Glomerular endothelial cell (primary cell): ENCODE measurements at regions not wholly inside any gene's neighbourhood (a gene's known extent, or its start where the extent isn't known, plus 50 kb on each side); places are given as distances from the start of the nearest gene placed in this dataset.

Experiments used
- DNase-seq: peaks from one replicate; pipeline ENCODE4 v3.0.0-alpha.2; 2011; ENCODE audit warnings: low read depth, low spot score; ENCODE audit errors: extremely low read depth

DNA sequence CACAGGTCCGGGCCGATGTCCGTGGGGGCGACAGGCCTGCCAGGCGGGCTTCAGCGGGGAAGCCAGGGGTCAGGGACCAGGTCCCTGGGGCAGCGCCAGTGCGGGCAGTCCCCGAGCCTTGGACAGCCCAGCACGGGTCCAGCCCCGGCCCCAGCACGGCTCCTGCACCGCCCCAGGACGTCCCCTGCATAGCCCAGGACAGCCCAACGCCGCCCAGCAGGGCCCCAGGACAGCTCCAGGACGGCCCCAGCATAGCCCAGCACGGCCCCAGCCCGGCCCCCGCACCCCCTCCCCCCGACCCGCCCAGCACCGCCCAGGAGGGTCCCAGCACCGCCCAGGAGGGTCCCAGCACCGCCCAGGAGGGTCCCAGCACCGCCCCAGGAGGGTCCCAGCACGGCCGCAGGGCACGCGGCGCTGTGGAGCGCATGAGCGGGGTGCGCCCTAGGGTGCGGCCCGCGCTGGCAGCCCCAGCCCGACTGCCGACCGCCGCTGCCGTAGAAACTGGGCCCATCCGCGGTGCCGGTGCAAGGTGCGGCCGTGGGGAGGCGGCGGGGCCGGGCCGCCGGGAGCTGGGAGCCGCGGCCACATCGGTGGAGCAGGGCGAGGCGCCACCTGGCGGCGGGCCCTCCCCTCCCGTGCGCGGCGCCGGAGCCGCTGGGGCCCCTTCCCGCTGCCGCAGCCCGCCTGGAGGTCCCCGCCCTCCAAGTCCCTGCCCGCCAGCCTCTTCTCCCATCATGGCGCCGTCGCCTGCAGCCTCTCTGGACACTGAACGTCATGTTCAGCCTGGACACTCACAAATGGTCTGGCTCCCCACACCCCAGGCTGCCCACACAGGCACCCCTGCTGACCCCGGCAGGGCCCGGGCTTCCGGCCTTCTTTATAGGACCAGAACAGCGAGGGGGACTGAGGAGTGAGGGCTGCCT, 106.8 kb upstream of the NKX1-1 start:
- no peak for DNase-seq

DNA sequence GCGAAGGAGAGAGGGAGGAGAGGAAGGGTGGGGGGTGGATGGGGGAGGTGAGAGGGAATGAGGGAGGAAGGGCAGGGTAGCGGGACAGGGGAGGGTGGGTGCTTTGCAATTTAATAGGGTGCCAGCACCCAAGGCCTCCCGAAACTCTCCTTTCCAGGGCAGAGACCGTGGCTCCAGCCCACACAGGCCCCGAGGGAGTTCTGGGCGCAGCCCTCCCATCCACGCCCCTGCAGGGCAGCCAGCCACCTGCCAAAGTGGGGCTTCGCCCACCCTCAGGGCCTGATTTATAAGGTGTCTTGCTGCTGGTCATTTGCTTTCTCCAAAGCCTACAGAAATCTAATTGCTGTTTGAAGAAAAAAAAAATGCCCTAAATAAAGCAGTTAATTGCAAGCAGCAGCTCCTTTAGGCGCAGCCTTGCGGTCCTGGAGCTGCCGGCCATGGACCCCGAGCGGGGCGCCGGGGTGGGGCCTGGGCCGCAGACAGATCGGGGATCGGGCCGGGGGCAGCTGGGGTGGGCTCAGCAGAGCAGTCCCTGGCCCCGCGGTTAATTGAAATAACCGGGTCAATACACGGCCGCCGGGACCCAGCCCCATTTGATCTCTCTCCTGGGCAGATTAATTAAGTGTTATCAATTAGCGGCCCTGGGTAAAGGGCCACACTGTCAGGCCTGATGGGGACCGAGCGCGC, 106.0 kb upstream of the NKX1-1 start:
- no peak for DNase-seq

DNA sequence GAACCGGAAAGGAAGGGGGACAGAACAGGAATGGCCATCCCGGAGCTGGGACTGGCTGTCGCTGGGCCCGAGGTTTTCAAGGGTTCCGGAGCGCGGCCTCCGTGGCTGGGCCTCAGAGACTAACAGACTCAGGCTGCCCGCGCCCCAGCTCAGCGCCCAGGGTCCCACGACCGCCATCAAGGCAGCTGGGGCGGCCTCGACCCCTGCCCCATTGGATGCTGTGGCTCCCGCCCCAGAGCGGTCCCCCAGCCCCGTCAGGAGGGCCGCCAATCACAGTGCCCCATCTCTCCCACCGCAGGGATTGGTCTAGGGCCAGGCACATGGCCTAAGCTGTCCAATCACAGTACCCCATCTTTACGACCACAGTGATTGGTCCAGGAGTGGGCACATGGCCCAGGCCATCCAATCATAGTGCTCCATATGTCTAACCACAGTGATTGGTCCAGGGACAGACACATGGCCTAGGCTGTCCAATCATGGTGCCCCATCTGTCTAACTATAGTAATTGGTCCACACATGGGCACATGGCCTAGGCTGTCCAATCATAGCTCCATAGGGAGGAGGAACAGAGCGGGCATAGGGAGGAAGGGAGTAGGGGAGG, 105.3 kb upstream of the NKX1-1 start:
- DNase-seq: peak; percentile 20

DNA sequence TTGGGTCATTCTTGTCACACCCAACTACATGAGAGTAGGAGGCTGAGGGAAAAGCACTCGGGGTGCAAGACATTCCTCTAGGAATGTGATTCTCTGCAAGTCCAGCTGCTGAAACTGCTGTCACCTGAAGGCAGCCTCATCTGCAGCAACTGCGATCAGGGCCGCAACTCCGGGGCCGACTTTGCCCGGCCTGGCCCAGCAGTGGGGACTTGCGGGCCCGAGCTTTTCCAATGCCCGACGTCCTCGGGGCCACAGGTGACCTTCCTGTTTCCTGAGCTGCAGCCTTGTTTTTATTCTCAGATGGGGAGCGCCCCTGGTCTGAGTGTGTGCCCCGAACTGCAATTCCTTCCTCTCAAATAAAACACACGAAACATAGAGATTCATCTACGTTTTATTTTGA, 104.7 kb upstream of the NKX1-1 start:
- no peak for DNase-seq

DNA sequence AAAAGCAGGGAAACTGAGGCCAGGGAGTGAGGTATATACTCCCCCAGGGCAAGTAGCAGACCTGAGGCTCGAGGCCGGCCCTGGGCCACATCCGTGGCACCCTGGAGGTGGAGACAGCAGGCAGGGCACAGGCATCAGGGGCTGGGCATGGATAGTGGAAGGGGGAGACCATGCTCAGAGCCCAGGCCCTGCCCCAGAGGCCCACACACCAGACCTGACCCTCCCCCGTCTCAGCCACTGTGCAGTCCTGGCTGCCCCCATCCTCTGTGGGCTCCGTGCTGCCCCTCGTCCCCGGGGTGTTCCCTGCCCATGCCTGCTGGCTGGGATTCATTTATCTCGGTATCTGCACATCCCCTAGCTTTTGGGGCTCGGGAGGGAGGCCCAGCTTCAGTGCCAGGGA, 103.1 kb upstream of the NKX1-1 start:
- no peak for DNase-seq

DNA sequence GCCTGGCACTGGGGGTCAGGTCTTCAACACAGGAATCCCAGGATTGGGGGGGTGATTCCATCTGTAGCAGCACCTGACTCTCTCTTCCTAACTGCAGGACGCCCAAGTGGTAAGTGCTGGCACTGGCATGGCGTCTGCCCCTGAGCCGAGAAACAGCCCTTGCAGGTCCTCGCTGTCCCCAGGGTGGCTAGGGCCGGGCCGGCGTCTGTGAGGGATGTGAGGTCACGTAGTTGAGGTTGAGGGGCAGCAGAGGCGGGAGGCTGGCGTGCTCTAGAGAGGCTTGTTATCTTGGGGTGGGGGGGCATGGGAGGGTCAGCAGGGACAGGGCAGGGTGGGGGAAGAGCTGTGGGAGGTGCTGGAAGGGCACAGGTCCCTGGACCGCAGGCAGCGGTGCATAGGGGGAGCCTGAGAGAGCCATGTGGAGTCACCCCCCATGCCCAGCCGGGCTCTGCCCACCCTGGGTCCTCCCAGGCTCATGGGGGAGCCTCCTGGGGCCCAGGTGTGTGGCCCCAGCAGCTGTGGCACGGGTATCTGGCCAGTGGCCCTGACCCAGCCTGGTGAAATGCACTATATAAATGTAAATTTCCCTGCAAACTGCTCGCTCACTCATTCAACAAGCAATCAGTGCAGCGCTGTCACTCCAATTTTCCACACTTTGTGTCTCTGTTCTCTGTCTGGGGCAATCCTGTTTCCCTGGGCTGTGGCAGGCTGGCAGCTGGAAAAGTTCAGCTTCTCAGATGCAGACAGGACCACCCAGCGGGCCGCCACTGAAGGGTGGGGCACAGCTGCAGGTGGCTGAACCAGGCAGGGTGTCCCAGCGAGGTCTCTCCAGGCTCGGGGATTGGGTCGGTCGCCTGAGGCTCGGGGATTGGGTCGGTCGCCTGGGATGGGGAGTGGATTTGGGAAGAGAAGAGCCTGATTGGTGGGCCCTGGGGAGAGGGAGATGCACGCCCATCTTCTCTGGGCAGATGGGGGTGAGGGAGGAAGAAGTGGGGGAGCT, 102.2 kb upstream of the NKX1-1 start:
- DNase-seq: no peak

DNA sequence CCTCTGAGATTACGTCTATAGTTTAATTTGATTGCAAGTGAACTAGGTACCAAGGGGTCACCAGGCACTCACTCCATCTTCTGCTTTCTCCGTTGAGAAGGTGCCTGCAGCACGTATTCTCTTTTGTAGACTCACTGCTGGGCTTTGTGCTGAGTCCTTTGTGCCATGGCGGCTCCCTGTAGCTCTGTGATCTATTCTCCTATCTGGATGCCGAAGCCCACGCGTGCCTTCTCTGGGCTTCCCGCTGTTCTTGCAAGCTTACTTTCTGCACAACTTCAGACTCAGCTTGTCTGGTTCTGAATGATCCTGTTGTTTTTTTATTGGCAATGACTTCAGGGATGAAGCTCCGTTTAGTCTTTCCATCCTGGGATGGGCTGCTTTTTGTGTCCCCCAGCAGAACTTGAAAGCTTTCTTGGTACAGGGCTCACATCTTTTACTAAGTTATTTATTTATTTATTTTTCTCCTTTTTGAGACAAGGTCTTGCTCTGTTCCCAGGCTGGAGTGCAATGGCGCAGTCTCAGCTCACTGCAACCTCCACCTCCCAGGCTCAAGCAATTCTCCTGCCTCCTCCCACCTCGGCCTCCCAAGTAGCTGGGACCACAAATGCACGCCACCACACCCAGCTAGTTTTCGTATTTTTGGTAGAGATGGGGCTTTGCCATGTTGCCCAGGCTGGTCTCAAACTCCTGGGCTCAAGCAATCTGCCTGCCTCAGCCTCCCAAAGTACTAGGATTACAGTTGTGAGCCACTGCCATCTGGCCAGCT, 100.9 kb upstream of the NKX1-1 start:
- DNase-seq: no peak

DNA sequence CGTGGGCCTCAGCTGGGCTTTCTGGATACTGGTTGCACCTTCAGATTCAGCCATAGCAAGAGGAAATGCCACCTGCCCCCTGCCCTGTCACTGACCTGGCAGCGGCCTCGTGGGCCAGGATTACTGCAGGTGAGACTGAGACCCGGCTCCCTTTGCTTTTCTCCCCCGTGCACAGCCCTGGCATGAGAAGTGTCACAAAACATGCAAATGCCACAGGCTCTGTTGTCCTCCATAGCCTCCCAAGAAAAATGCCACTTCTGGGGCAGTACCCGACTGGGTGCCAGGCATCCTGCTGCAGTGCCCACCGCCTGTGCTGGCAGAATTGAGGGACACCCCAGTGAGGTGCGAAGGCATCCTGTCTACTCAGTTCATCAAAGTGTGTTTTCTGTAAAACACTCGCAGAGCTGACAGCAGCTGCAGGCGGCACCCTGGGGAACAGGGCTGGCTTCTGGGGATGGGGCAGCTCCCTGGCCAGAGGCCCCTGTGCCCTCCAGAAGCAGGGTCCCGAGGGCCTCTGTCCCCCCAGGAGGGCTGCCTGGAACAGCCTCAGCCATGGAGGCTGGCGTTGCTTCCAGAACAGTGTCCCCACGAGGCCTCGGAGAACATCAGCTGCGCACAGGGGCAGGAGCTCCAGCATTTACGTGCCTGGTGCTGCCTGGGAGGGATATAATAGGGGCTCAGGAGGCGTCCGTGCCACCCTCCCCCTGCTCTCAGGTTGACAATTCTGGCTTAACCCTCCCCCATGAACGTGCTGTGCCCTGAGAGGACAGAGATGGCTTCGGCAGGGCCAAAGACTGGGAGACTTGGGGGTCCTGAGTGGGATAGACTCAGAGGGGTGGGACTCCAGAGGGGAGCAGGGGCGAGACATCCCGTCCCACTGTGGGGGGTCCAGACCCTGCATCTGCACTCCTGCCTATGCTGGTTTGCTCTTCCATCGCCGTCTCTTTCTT, 99.5 kb upstream of the NKX1-1 start:
- DNase-seq: no peak

DNA sequence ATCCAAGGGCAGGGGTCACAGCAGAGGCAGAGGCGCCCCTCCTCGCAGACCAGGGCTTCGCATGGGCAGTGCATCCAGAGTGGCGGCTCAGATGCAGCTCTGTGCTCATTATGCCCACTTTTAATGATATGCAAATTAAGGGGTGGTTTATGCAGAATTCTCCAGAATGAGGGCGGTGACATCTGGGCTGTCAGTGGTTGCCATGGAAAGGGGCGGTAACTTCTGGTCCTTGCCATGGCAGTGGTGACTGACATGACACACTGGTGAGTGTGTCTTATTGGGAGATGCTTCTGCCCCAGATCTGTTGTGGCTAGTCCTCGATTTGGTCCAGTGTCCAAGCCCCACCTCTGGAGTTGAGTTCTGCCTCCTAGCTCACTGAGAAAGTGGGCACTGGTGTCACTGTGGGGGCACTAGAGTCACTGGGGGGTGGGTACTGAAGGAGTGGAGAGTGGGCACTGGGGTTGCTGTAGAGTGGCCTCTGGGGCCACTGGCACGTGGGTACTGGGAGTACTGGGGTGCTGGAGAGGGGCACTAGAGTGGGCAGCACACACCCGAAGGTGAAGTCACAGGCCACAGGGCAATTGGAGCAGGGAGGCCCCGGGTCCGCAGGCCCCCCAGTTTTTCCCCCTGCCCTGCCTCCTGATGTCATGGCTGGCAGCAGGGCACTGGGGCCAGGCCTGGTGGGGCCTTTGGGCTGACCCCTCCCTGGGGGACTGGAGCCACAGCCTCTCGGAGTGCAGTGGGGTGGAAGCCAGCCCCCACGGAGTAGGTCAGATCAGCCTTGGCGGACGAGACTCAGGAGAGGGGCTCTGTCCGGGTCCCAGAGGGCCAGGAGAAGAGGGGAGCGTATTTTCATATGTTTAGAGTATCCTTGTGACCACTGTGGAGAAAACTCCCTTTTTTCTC, 98.6 kb upstream of the NKX1-1 start:
- no peak for DNase-seq

DNA sequence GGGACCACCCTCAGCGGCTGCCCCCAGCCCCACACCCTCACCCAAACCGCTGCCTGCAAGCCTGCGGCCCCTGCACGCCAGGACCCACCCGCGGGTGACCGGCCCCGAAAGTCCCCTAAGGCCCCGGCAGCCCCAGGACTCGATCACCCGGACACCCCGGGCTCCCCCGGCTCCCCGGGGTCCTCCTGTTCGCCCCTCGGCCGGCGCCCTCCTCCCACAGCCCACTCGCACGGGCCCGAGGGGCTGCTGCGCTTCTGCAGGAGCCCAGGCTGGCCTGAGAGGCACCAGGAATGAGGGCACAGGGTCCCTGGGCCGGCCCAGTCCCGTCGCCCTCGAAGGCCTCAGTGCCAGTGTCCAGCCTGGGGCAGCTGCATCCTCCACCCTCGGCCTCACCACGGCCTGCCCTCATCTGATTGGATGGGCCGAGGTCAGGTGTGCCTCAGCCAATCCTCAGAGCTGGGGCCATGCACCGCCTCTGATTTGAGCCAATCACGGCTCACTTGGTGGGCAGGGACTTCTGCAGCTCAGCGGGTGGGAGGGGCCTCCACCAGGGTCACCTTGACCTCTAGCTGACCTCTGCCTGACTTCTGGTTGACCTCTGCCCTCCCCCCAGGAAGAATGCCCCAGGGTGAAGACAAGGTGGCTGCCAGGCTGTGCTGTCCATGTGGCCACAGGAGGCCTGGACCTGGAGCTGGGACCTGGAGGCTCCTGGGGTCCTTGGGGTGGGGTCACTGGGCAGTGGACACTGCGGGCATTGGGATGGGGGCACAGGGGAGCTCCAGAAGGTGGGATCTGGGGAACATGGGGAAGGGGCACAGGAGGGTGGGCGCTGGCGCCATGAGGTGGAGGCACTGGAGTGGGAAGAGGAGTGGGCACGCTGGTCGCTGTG, 97.6 kb upstream of the NKX1-1 start:
- no peak for DNase-seq

DNA sequence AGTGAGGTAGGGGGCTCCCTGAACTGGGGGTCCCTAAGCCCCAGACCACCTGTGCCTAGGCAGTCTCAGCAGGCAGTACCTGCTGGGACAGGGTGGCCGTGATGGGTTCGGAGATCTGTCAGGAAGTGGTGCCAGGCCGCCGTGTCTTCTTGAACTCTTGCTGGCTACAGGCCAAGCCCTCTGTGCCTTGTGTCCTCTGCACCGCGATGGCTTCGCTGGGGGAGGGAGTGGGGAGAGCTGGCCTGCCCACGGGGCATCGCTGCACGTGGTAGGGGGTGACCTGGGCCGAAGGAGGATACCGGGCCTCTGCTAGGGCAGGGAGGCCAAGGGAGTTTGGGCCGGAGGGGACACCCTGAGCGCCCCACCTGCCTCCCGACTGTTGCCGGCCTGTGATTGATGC, 96.7 kb upstream of the NKX1-1 start:
- no peak for DNase-seq

DNA sequence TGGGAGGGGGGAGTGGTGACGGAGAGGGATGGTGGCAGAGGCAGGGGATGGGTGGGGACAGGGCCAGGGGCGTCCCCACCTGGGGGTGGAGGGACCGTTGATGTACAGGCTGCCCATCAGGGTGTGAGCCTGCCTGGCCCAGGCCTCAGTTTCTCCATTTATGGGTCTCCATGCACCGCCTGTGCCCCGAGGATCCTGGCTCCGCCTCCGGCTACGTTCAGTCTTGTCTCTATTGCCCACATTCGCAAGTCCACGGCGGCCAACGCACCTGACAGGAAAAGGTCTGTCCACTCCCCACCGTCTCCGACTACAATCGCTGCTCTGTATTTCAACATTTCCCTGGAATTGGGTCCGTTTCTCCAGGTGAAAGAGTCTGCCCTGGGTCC, 96.3 kb upstream of the NKX1-1 start:
- no peak for DNase-seq

DNA sequence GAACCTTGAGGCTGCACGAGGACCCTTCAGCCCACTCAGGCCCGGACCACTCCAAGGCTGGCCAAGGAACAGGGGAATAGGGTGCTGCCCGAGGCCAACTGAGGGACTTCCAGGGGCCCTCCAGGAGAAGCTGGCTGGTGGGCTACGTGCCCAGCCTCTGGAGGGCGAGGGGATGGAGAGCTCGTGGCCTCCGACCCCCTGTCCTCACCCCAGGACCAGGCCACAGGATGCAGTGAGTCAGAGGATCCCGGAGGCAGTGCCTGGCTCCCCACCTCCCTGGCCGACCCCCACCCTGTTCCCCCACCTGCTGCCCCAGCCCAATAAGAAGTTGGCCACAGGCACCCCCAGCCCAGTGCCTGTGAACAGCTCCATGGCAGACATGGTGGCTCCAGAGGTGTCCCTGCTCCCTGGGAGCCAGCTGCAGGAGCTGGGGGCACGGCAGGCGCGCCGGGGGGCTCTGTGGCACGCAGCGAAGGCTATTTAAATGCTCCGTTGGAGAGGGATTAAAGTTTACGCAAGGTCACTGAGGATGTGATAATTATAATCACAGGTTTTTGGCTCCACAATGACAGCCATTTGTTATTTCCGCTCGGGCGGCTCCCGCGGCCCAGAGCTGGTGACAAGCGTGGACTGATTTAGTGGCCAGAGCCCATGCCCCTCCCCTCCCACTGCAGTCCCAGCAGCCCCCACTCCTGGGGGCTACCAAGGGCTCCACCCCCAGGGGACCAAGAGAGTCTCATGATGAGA, 95.7 kb upstream of the NKX1-1 start:
- DNase-seq: no peak

DNA sequence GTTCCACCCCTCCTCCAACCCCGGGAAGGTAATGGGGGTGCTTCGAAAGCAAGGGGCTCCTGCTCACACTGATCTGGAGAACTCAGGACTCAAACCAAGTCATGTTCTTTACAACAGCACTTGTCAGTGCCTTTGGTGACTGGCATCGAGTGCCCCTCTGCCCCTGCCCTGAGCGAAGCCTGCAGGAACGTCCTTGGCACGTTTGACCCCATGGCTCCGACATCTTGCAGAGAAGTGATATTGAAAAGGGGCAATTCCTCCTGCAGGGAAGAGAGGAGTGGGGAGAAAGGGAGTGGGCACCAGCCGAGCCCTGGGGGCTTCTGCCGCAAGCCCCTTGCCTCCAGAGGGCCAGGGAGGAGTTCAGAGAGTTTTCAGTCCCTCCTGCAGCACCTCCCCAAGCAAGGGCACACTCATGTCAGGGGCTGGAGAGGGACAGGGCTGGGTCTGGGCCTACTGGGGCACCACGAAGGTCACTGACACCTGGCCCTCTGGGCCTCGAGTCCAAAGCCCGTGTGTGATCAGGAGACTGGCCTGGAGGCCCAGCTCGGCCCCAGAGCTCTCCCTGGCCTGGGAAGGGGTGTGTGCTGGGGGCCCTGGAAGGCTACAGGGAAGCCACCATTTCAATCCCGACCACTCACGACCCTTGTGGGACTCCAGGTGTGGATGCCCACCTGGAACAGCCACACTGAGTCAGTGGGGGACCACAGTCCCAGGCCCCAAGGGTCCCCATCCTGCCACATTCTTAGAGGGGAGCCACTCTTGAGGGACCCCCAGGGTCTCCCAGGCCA, 94.9 kb upstream of the NKX1-1 start:
- DNase-seq: no peak

DNA sequence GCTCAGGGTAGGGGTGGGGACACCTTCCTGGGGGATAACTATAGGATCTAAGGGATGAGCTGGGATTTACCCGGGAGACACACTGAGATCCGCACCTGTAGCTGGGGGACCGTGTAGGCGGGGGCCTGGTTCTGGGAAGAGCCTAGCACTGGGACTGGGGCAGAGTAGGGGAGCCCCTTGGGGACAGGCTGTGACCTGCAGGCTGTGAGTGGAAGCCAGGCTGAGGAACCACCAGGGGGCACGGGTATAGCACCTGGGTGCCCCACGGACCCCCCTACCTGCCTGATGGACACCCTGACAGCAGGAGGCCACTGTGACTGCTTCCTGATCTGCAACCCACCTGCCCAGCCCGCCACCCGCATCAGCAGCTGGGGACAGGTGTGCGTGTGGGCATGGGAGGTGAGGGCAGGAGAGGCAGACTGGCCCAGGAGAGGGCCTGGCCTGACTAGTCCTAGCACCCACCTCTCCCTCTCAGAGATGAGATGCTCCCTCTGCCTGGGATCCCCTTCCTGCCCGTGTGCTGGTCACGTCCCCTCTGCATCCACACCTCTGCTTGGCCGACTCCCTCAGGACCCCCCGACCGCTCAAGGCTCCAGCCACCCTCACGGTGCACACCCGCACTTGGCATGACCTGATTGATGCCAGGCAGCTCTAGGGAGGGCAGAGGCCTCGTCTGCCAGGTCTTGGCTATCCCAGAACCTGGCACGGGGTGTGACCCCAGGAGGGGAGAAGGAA, 94.2 kb upstream of the NKX1-1 start:
- DNase-seq: no peak
